ENCODE measurements at regions not wholly inside any gene's neighbourhood (a gene's known extent, or its start where the extent isn't known, plus 50 kb on each side); places are given as distances from the start of the nearest gene placed in this dataset.

- ATAC-seq: no peak
- intact Hi-C loops (cut with DNase I): no loop called here
- DNase-seq: no peak
- Histone ChIP-seq H3K27ac (no peak overlapping the region), H3K27me3 (no peaks in the 10 kb centered on the region), H3K4me3 (no peak overlapping the region), H3K9me3 (no peaks in the 10 kb centered on the region), H3K36me3 (no peaks in the 10 kb centered on the region), H3K4me1 (no peaks in the 10 kb centered on the region)
- TF ChIP-seq POLR2A (IDR thresholded peaks at IDR 0.05) (no peak), CTCF (IDR thresholded peaks at IDR 0.05) (no peak)
Measured at GRCh38 chr17:53016085-53016484, 806.6 kb upstream of the KIF2B start.

- DNase-seq (no peak), ATAC-seq (no peak)
- intact Hi-C loops (cut with DNase I): no loop called here
- 57% methylated on average over 2 of the region's 2 CpGs for WGBS (ENCODE audit: insufficient coverage, low coverage, low lambda C conversion rate, missing lambda C conversion rate)
- Histone ChIP-seq H3K4me3 (no peak overlapping the region), H3K27ac (no peak overlapping the region), H3K27me3 (no peaks in the 10 kb centered on the region), H3K36me3 (no peaks in the 10 kb centered on the region), H3K4me1 (no peaks in the 10 kb centered on the region), H3K9me3 (no peaks in the 10 kb centered on the region)
- TF ChIP-seq POLR2A (IDR thresholded peaks at IDR 0.05) (no peak), CTCF (IDR thresholded peaks at IDR 0.05) (no peak)
Measured at GRCh38 chr17:53012364-53012763, 810.4 kb upstream of the KIF2B start.

- Histone ChIP-seq H3K36me3 (no peaks in the 10 kb centered on the region), H3K9me3 (no peaks in the 10 kb centered on the region), H3K4me3 (no peak overlapping the region), H3K27ac (no peak overlapping the region), H3K27me3 (no peaks in the 10 kb centered on the region), H3K4me1 (no peaks in the 10 kb centered on the region)
- DNase-seq (no peak), ATAC-seq (no peak)
- intact Hi-C loops (cut with DNase I): no loop called here
- 40% methylated on average over 1 of the region's 1 CpG for WGBS (ENCODE audit: insufficient coverage, low coverage, low lambda C conversion rate, missing lambda C conversion rate)
- no peak for TF ChIP-seq POLR2A (IDR thresholded peaks at IDR 0.05)
- no peak for TF ChIP-seq CTCF (IDR thresholded peaks at IDR 0.05)
Measured at GRCh38 chr17:53006006-53006405, 816.7 kb upstream of the KIF2B start.

GRCh38 chr17:53004902-53005301 lies 817.8 kb upstream of the KIF2B start:
- no peak overlapping the region for H3K27ac ChIP-seq
- H3K9me3 ChIP-seq: no peaks in the 10 kb centered on the region
- no peaks in the 10 kb centered on the region for H3K36me3 ChIP-seq
- DNase-seq (no peak), ATAC-seq (no peak)
- H3K4me3 ChIP-seq: no peak overlapping the region
- intact Hi-C loops (cut with DNase I): no loop called here
- no peaks in the 10 kb centered on the region for H3K27me3 ChIP-seq
- no peaks in the 10 kb centered on the region for H3K4me1 ChIP-seq
- TF ChIP-seq POLR2A (IDR thresholded peaks at IDR 0.05): no peak
- no peak for TF ChIP-seq CTCF (IDR thresholded peaks at IDR 0.05)

GRCh38 chr17:52995881-52996280 lies 826.8 kb upstream of the KIF2B start:
- peaks cover 0 to 7% of the 10 kb centered on the region in 2 donors for H3K27me3 ChIP-seq
- intact Hi-C loops (cut with DNase I): no loop called here
- ATAC-seq (no peak), DNase-seq (no peak)
- no peak overlapping the region for H3K4me3 ChIP-seq
- WGBS (ENCODE audit: insufficient coverage, low coverage, low lambda C conversion rate, missing lambda C conversion rate): 42% methylated on average over 3 of the region's 3 CpGs
- no peaks in the 10 kb centered on the region for H3K36me3 ChIP-seq
- TF ChIP-seq POLR2A (IDR thresholded peaks at IDR 0.05): no peak
- no peak for TF ChIP-seq CTCF (IDR thresholded peaks at IDR 0.05)
- H3K9me3 ChIP-seq: no peaks in the 10 kb centered on the region
- H3K27ac ChIP-seq: no peak overlapping the region
- no peaks in the 10 kb centered on the region for H3K4me1 ChIP-seq
